Gastrocnemius medialis (tissue), 4 donors: ENCODE measurements at regions not wholly inside any gene's neighbourhood (a gene's known extent, or its start where the extent isn't known, plus 50 kb on each side); places are given as distances from the start of the nearest gene placed in this dataset.
A peak's percentile ranks its signal among the peaks of the same experiment; 100 is the strongest.

Source experiments
- ATAC-seq, 2 donors: fragments of 150-250 bp; one replicate each; pipeline ENCODE4 v1.9.1; 2016
- DNase-seq, 2 donors: peaks; one replicate each; pipeline ENCODE4 v3.0.0-alpha.2; 2019
- H3K27ac ChIP-seq, 4 donors: fragments of 200-600 bp; sonication (generic); 1 replicate in 1 of 4; 2 replicates in 3 of 4; pipeline ENCODE4 v1.5.1; 2016 to 2018; ENCODE audit warnings: mild to moderate bottlenecking in 2 of 4, moderate library complexity in 1 of 4
- H3K27me3 ChIP-seq, 3 donors: fragments of 200-600 bp; sonication (generic) in 2 of 3; 1 replicate in 1 of 3; 2 replicates in 2 of 3; pipeline versions ENCODE4 v1.5.1 to v1.6.0; 2016 to 2019; ENCODE audit warnings: mild to moderate bottlenecking in 1 of 3, moderate library complexity in 1 of 3
- H3K36me3 ChIP-seq, 2 donors: fragments of 200-600 bp; sonication (generic) in 1 of 2; one replicate each; pipeline ENCODE4 v1.5.1; 2017 to 2018
- H3K4me1 ChIP-seq, 2 donors: fragments of 200-600 bp; sonication (generic) in 1 of 2; one replicate each; pipeline ENCODE4 v1.5.1; 2016 to 2017; ENCODE audit warnings: mild to moderate bottlenecking in 2 of 2
- H3K4me3 ChIP-seq, 4 donors: fragments of 200-600 bp; sonication (generic) in 3 of 4; 1 replicate in 1 of 4; 2 replicates in 3 of 4; pipeline ENCODE4 v1.5.1; 2016 to 2019; ENCODE audit warnings: mild to moderate bottlenecking in 2 of 4
- H3K9me3 ChIP-seq, 3 donors: fragments of 200-600 bp; sonication (generic) in 2 of 3; 1 replicate in 1 of 3; 2 replicates in 2 of 3; pipeline ENCODE4 v1.5.1; 2016 to 2019
- CTCF ChIP-seq, 5 experiments: fragments of 450-650 bp in 3 of 5; fragments of 200-600 bp in 2 of 5; sonication (generic) in 2 of 5; IDR thresholded peaks in 4 of 5; conservative IDR thresholded peaks in 1 of 5; 1 replicate in 4 of 5; 2 replicates in 1 of 5; pipeline ENCODE4 v1.5.1; 2016 to 2019; ENCODE audit warnings: antibody characterized with exemption in 5 of 5, mild to moderate bottlenecking in 3 of 5, moderate library complexity in 3 of 5
- POLR2A ChIP-seq, 2 donors: fragments of 450-650 bp; IDR thresholded peaks; one replicate each; pipeline ENCODE4 v1.6.1; 2017; ENCODE audit warnings: antibody characterized with exemption in 2 of 2, mild to moderate bottlenecking in 2 of 2, moderate library complexity in 2 of 2
- in situ Hi-C, 4 donors: fragments of 200-750 bp; cut with MboI; loops; one replicate each; pipeline versions ENCODE4 v1.15.0 to v1.8.0; 2017; ENCODE audit warnings: low sequenced_read_pairs in 4 of 4
- intact Hi-C: fragments of 100-400 bp; cut with DNase I; formaldehyde crosslinking; loops from one replicate; pipeline ENCODE4 v1.15.1; 2023; ENCODE audit warnings: low total_unique reads

GRCh38 chr15:95903352-95903751 is 427.1 kb upstream of the NR2F2 start:
- no peaks in the 10 kb centered on the region for H3K9me3 ChIP-seq
- H3K27me3 ChIP-seq: no peaks in the 10 kb centered on the region
- no peak for ATAC-seq
- H3K4me1 ChIP-seq: no peaks in the 10 kb centered on the region
- intact Hi-C loops: no loop called here
- no peak overlapping the region for H3K27ac ChIP-seq
- H3K36me3 ChIP-seq: no peaks in the 10 kb centered on the region
- DNase-seq: no peak
- TF ChIP-seq CTCF (IDR thresholded peaks at IDR 0.05 in 4 of 5, conservative IDR thresholded peaks at IDR 0.05 in 1 of 5) (no peak), POLR2A (IDR thresholded peaks at IDR 0.05) (no peak)
- no peak overlapping the region for H3K4me3 ChIP-seq
- in situ Hi-C loops: no loop called here

GRCh38 chr15:95910643-95911212 is 419.8 kb upstream of the NR2F2 start:
- H3K36me3 ChIP-seq: no peaks in the 10 kb centered on the region
- no peak overlapping the region for H3K27ac ChIP-seq
- H3K9me3 ChIP-seq: no peaks in the 10 kb centered on the region
- H3K4me1 ChIP-seq: no peaks in the 10 kb centered on the region
- no peak overlapping the region for H3K4me3 ChIP-seq
- no peak for ATAC-seq
- intact Hi-C loops (no loop called here), in situ Hi-C loops (no loop called here)
- no peak for TF ChIP-seq POLR2A (IDR thresholded peaks at IDR 0.05)
- TF ChIP-seq CTCF (IDR thresholded peaks at IDR 0.05 in 4 of 5, conservative IDR thresholded peaks at IDR 0.05 in 1 of 5): no peak
- DNase-seq: no peak
- no peaks in the 10 kb centered on the region for H3K27me3 ChIP-seq

- in situ Hi-C loops: no loop called here
- H3K4me1 ChIP-seq: no peaks in the 10 kb centered on the region
- no peaks in the 10 kb centered on the region for H3K9me3 ChIP-seq
- ATAC-seq: no peak
- H3K36me3 ChIP-seq: no peaks in the 10 kb centered on the region
- H3K4me3 ChIP-seq: no peak overlapping the region
- DNase-seq: no peak
- H3K27me3 ChIP-seq: no peaks in the 10 kb centered on the region
- no peak overlapping the region for H3K27ac ChIP-seq
- intact Hi-C loops: no loop called here
- TF ChIP-seq POLR2A (IDR thresholded peaks at IDR 0.05): no peak
- TF ChIP-seq CTCF (IDR thresholded peaks at IDR 0.05 in 4 of 5, conservative IDR thresholded peaks at IDR 0.05 in 1 of 5): no peak
Measured at GRCh38 chr15:95911570-95912279, 418.8 kb upstream of the NR2F2 start.

- TF ChIP-seq CTCF (IDR thresholded peaks at IDR 0.05 in 4 of 5, conservative IDR thresholded peaks at IDR 0.05 in 1 of 5) (no peak), POLR2A (IDR thresholded peaks at IDR 0.05) (no peak)
- Histone ChIP-seq H3K9me3 (no peaks in the 10 kb centered on the region), H3K27me3 (no peaks in the 10 kb centered on the region), H3K27ac (no peak overlapping the region), H3K4me1 (no peaks in the 10 kb centered on the region), H3K4me3 (no peak overlapping the region), H3K36me3 (no peaks in the 10 kb centered on the region)
- DNase-seq: no peak
- peak in 1 of 2 donors; percentile 53 for ATAC-seq
- intact Hi-C loops: no loop called here
- in situ Hi-C loops: no loop called here
Measured at GRCh38 chr15:95912280-95912625, 418.2 kb upstream of the NR2F2 start.

GRCh38 chr15:95912728-95913127 is 417.8 kb upstream of the NR2F2 start:
- in situ Hi-C loops: no loop called here
- no peaks in the 10 kb centered on the region for H3K27me3 ChIP-seq
- no peak overlapping the region for H3K27ac ChIP-seq
- DNase-seq: no peak
- no peaks in the 10 kb centered on the region for H3K9me3 ChIP-seq
- ATAC-seq: no peak
- no peaks in the 10 kb centered on the region for H3K36me3 ChIP-seq
- no peak overlapping the region for H3K4me3 ChIP-seq
- intact Hi-C loops: no loop called here
- TF ChIP-seq CTCF (IDR thresholded peaks at IDR 0.05 in 4 of 5, conservative IDR thresholded peaks at IDR 0.05 in 1 of 5): no peak
- TF ChIP-seq POLR2A (IDR thresholded peaks at IDR 0.05): no peak
- no peaks in the 10 kb centered on the region for H3K4me1 ChIP-seq
